ENCODE measurements at regions not wholly inside any gene's neighbourhood (a gene's known extent, or its start where the extent isn't known, plus 50 kb on each side); places are given as distances from the start of the nearest gene placed in this dataset.

- DNase-seq (ENCODE audit: insufficient read length, low spot score), result no peak
- FAIRE-seq, result no peak
Measured at GRCh38 chr11:128269466-128269865, 317.9 kb downstream of the ETS1 start.

- no peak for FAIRE-seq
- DNase-seq (ENCODE audit: insufficient read length, low spot score), result no peak
Measured at GRCh38 chr11:128266893-128267292, 320.5 kb downstream of the ETS1 start.

GRCh38 chr11:128262463-128263345 lies 324.7 kb downstream of the ETS1 start:
- no peak for FAIRE-seq
- DNase-seq (ENCODE audit: insufficient read length, low spot score), result no peak

GRCh38 chr11:128261011-128261421 lies 326.3 kb downstream of the ETS1 start:
- FAIRE-seq (no peak), DNase-seq (ENCODE audit: insufficient read length, low spot score) (no peak)

- FAIRE-seq, result no peak
- no peak for DNase-seq (ENCODE audit: insufficient read length, low spot score)
Measured at GRCh38 chr11:128260398-128260797, 327.0 kb downstream of the ETS1 start.

GRCh38 chr11:128259816-128260215 lies 327.5 kb downstream of the ETS1 start:
- no peak for DNase-seq (ENCODE audit: insufficient read length, low spot score)
- FAIRE-seq, result no peak

- DNase-seq (ENCODE audit: insufficient read length, low spot score), result no peak
- FAIRE-seq, result no peak
Measured at GRCh38 chr11:128254941-128255340, 332.4 kb downstream of the ETS1 start.

GRCh38 chr11:128251140-128251539 lies 336.2 kb downstream of the ETS1 start:
- DNase-seq (ENCODE audit: insufficient read length, low spot score) (no peak), FAIRE-seq (no peak)

- FAIRE-seq, result no peak
- no peak for DNase-seq (ENCODE audit: insufficient read length, low spot score)
Measured at GRCh38 chr11:128250482-128250881, 336.9 kb downstream of the ETS1 start.

GRCh38 chr11:128246810-128247594 lies 340.4 kb downstream of the ETS1 start:
- FAIRE-seq (no peak), DNase-seq (ENCODE audit: insufficient read length, low spot score) (no peak)

GRCh38 chr11:128246364-128246801 lies 341.0 kb downstream of the ETS1 start:
- no peak for FAIRE-seq
- no peak for DNase-seq (ENCODE audit: insufficient read length, low spot score)

GRCh38 chr11:128244871-128245270 lies 342.5 kb downstream of the ETS1 start:
- no peak for FAIRE-seq
- no peak for DNase-seq (ENCODE audit: insufficient read length, low spot score)

GRCh38 chr11:128242451-128242850 lies 344.9 kb downstream of the ETS1 start:
- DNase-seq (ENCODE audit: insufficient read length, low spot score), result no peak
- FAIRE-seq, result no peak

GRCh38 chr11:128240546-128240945 lies 346.8 kb downstream of the ETS1 start:
- FAIRE-seq, result no peak

GRCh38 chr11:128239306-128239705 lies 348.1 kb downstream of the ETS1 start:
- FAIRE-seq (no peak), DNase-seq (ENCODE audit: insufficient read length, low spot score) (no peak)

More at GRCh38 chr11:128240546-128240945, 346.8 kb downstream of the ETS1 start:
- no peak for DNase-seq (ENCODE audit: insufficient read length, low spot score)

- FAIRE-seq, result no peak
- DNase-seq (ENCODE audit: insufficient read length, low spot score), result no peak
Measured at GRCh38 chr11:128238521-128239265, 348.7 kb downstream of the ETS1 start.

- DNase-seq (ENCODE audit: insufficient read length, low spot score), result no peak
- FAIRE-seq, result no peak
Measured at GRCh38 chr11:128236506-128237498, 350.6 kb downstream of the ETS1 start.

- FAIRE-seq, result no peak
- no peak for DNase-seq (ENCODE audit: insufficient read length, low spot score)
Measured at GRCh38 chr11:128235958-128236357, 351.4 kb downstream of the ETS1 start.

GRCh38 chr11:128235426-128235825 lies 351.9 kb downstream of the ETS1 start:
- no peak for FAIRE-seq
- no peak for DNase-seq (ENCODE audit: insufficient read length, low spot score)

- no peak for FAIRE-seq
- no peak for DNase-seq (ENCODE audit: insufficient read length, low spot score)
Measured at GRCh38 chr11:128234143-128234542, 353.2 kb downstream of the ETS1 start.
